HCT116 (cell line): ENCODE measurements at regions not wholly inside any gene's neighbourhood (a gene's known extent, or its start where the extent isn't known, plus 50 kb on each side); places are given as distances from the start of the nearest gene placed in this dataset.

Experiments used
- ELF1 ChIP-seq: IDR thresholded peaks from 2 replicates; pipeline ENCODE4 v1.6.1; 2012; ENCODE audit warnings: low read depth, borderline replicate concordance
- EZH2 ChIP-seq: fragments of 200-600 bp; sonication (generic); IDR thresholded peaks from 2 replicates; pipeline ENCODE4 v1.6.1; 2017; ENCODE audit warnings: antibody characterized with exemption, mixed run types
- JUND ChIP-seq: IDR thresholded peaks from 2 replicates; pipeline ENCODE4 v1.6.1; 2012
- POLR2A ChIP-seq: IDR thresholded peaks from 2 replicates; pipeline ENCODE4 v1.7.0; 2011; ENCODE audit warnings: borderline replicate concordance; ENCODE audit not compliant: insufficient read depth, insufficient read length; ENCODE audit errors: extremely low read depth
- RAD21 ChIP-seq: IDR thresholded peaks from 2 replicates; pipeline ENCODE4 v1.6.1; 2012; ENCODE audit warnings: low read depth, mild to moderate bottlenecking
- SIN3A ChIP-seq: IDR thresholded peaks from 2 replicates; pipeline ENCODE4 v1.6.1; 2012; ENCODE audit warnings: low read depth
- SP1 ChIP-seq: IDR thresholded peaks from 2 replicates; pipeline ENCODE4 v1.6.1; 2012; ENCODE audit warnings: low read depth
- SRF ChIP-seq: IDR thresholded peaks from 2 replicates; pipeline ENCODE4 v1.6.1; 2012; ENCODE audit warnings: low read depth
- TF ChIP-seq, protein P1 (sequence below), 3 experiments: fragments of 200-600 bp in 1 of 3; sonication (generic) in 1 of 3; IDR thresholded peaks in 2 of 3; conservative IDR thresholded peaks in 1 of 3; 2 replicates each; pipeline ENCODE4 v1.5.1; 2012 to 2017; ENCODE audit warnings: low read depth in 2 of 3, low read length in 2 of 3, antibody characterized with exemption in 1 of 3, borderline replicate concordance in 1 of 3, control low read depth in 1 of 3, mild to moderate bottlenecking in 1 of 3, mixed read lengths in 1 of 3, mixed run types in 1 of 3, moderate library complexity in 1 of 3; ENCODE audit not compliant: insufficient read depth in 1 of 3

- TF ChIP-seq, protein P1, sequence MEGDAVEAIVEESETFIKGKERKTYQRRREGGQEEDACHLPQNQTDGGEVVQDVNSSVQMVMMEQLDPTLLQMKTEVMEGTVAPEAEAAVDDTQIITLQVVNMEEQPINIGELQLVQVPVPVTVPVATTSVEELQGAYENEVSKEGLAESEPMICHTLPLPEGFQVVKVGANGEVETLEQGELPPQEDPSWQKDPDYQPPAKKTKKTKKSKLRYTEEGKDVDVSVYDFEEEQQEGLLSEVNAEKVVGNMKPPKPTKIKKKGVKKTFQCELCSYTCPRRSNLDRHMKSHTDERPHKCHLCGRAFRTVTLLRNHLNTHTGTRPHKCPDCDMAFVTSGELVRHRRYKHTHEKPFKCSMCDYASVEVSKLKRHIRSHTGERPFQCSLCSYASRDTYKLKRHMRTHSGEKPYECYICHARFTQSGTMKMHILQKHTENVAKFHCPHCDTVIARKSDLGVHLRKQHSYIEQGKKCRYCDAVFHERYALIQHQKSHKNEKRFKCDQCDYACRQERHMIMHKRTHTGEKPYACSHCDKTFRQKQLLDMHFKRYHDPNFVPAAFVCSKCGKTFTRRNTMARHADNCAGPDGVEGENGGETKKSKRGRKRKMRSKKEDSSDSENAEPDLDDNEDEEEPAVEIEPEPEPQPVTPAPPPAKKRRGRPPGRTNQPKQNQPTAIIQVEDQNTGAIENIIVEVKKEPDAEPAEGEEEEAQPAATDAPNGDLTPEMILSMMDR (IDR thresholded peaks at IDR 0.05 in 2 of 3, conservative IDR thresholded peaks at IDR 0.05 in 1 of 3; ENCODE audit: borderline replicate concordance in 1 of 3, insufficient read depth in 1 of 3, low read depth in 2 of 3, low read length in 2 of 3) = no peak
- no peak for TF ChIP-seq EZH2
- TF ChIP-seq POLR2A = no peak
- no peak for TF ChIP-seq SRF
- no peak for TF ChIP-seq ELF1
- no peak for TF ChIP-seq SP1
- TF ChIP-seq SIN3A = no peak
- no peak for TF ChIP-seq JUND
- no peak for TF ChIP-seq RAD21
Observed at GRCh38 chr15:62740141-62741004, 302.2 kb upstream of the TPM1 start.
